GM12878 (cell line): ENCODE measurements at regions not wholly inside any gene's neighbourhood (a gene's known extent, or its start where the extent isn't known, plus 50 kb on each side); places are given as distances from the start of the nearest gene placed in this dataset.

Experiments
- ATAC-seq: fragments of 200-7000 bp; cut with Tn5 transposase; 3 replicates; pipeline ENCODE4 v1.9.1; 2020; ENCODE audit warnings: mild to moderate bottlenecking, moderate library complexity
- BruUV-seq: library from RNA; stranded (reverse); fragments of 400-500 nt; replicated peaks from 2 replicates; lab custom pipeline; 2021; lab: Mats Ljungman, UMichigan
- CTCF ChIA-PET: fragments of 300-600 bp; sonication (Branson Sonifier 250); formaldehyde crosslinking; extraction: SDS; loops from one replicate; lab custom pipeline; 2021; ENCODE audit warnings: inconsistent platforms; lab: Yijun Ruan, JAX
- POLR2A ChIA-PET: fragments of 350-600 bp; formaldehyde crosslinking; extraction: SDS; loops from one replicate; lab custom pipeline; 2021; ENCODE audit warnings: inconsistent platforms; lab: Charles Lee
- RAD21 ChIA-PET: fragments of 300-600 bp; sonication (Branson Sonifier 250); formaldehyde crosslinking; loops from one replicate; lab custom pipeline; 2023; ENCODE audit warnings: antibody characterized with exemption; ENCODE audit not compliant: unreplicated experiment; lab: Charles Lee
- SMC1A ChIA-PET: fragments of 300-600 bp; sonication (Branson Sonifier 250); formaldehyde crosslinking; loops from one replicate; lab custom pipeline; 2023; ENCODE audit not compliant: unreplicated experiment, uncharacterized antibody; lab: Charles Lee
- DNase-seq: peaks from one replicate; pipeline ENCODE4 v3.0.0-alpha.2; 2011; ENCODE audit warnings: low read depth, low spot score
- FAIRE-seq: peaks from 3 replicates; lab custom pipeline; 2011; peaks lifted over from hg19 to GRCh38; lab: Jason Lieb, UNC
- H2AFZ ChIP-seq: 2 replicates; pipeline ENCODE4 v1.6.0; 2011; ENCODE audit warnings: low read depth, low read length, control low read depth; ENCODE audit not compliant: control insufficient read depth
- H3K27ac ChIP-seq: 2 replicates; pipeline ENCODE4 v1.5.1; 2011; ENCODE audit warnings: control low read depth; ENCODE audit not compliant: control insufficient read depth, insufficient read depth
- H3K27me3 ChIP-seq, 2 experiments: replicated peaks in 1 of 2; 2 replicates each; pipeline versions ENCODE4 v1.6.0 to v1.6.1; 2011; ENCODE audit warnings: low read length in 1 of 2; ENCODE audit not compliant: control insufficient read depth in 2 of 2, insufficient read depth in 2 of 2
- H3K36me3 ChIP-seq, 2 experiments: 2 replicates each; pipeline ENCODE4 v1.5.1; 2011; ENCODE audit warnings: low read length in 1 of 2; ENCODE audit not compliant: control insufficient read depth in 2 of 2, insufficient read depth in 2 of 2
- H3K4me1 ChIP-seq: 2 replicates; pipeline ENCODE4 v1.6.1; 2011; ENCODE audit warnings: mild to moderate bottlenecking, low read length, moderate library complexity, mixed read lengths; ENCODE audit not compliant: control insufficient read depth, insufficient read depth
- H3K4me2 ChIP-seq: 2 replicates; pipeline ENCODE4 v1.6.0; 2011; ENCODE audit warnings: control low read depth; ENCODE audit not compliant: control insufficient read depth, insufficient read depth
- H3K4me3 ChIP-seq: fragments of 200-600 bp; sonication (generic); 2 replicates; pipeline ENCODE4 v1.5.1; 2016
- H3K79me2 ChIP-seq: 2 replicates; pipeline ENCODE4 v1.6.0; 2011; ENCODE audit warnings: low read length; ENCODE audit not compliant: control insufficient read depth, insufficient read depth
- H3K9ac ChIP-seq: 2 replicates; pipeline ENCODE4 v1.8.0; 2011; ENCODE audit warnings: low read length, control low read depth, mixed read lengths; ENCODE audit not compliant: control insufficient read depth, insufficient read depth
- H3K9me3 ChIP-seq: replicated peaks from 3 replicates; pipeline ENCODE4 v1.5.1; 2011; ENCODE audit warnings: mild to moderate bottlenecking, low read length; ENCODE audit not compliant: control insufficient read depth, insufficient read depth
- H4K20me1 ChIP-seq: 2 replicates; pipeline ENCODE4 v1.6.0; 2011; ENCODE audit not compliant: control insufficient read depth, insufficient read depth
- CBFB ChIP-seq: IDR thresholded peaks from 2 replicates; pipeline ENCODE4 v1.6.1; 2016; ENCODE audit warnings: antibody characterized with exemption, low read depth
- CREB1 ChIP-seq: IDR thresholded peaks from 2 replicates; pipeline ENCODE4 v1.6.1; 2012; ENCODE audit warnings: low read depth, mild to moderate bottlenecking, inconsistent platforms
- E4F1 ChIP-seq: fragments of 450-650 bp; IDR thresholded peaks from 2 replicates; pipeline ENCODE4 v1.6.1; 2018; ENCODE audit warnings: borderline replicate concordance, mild to moderate bottlenecking; ENCODE audit not compliant: partially characterized antibody
- GABPA ChIP-seq: IDR thresholded peaks from 2 replicates; pipeline ENCODE4 v1.6.1; 2014; ENCODE audit warnings: antibody characterized with exemption, low read depth, mild to moderate bottlenecking, inconsistent platforms
- HDAC6 ChIP-seq: fragments of 200-600 bp; sonication (generic); IDR thresholded peaks from one replicate; pipeline ENCODE4 v1.8.0; 2017; ENCODE audit warnings: antibody characterized with exemption; ENCODE audit not compliant: unreplicated experiment
- IRF5 ChIP-seq: fragments of 450-650 bp; IDR thresholded peaks from 2 replicates; pipeline ENCODE4 v1.6.1; 2017; ENCODE audit warnings: borderline replicate concordance
- LARP7 ChIP-seq: fragments of 450-650 bp; IDR thresholded peaks from 2 replicates; pipeline ENCODE4 v1.6.1; 2017; ENCODE audit warnings: mild to moderate bottlenecking
- RBBP5 ChIP-seq: fragments of 200-600 bp; sonication (generic); conservative IDR thresholded peaks from 2 replicates; pipeline ENCODE4 v1.6.1; 2016
- SMAD5 ChIP-seq: IDR thresholded peaks from 2 replicates; pipeline ENCODE4 v1.6.1; 2016; ENCODE audit warnings: antibody characterized with exemption, low read depth
- SUZ12 ChIP-seq: fragments of 200-600 bp; sonication (generic); IDR thresholded peaks from one replicate; pipeline ENCODE4 v1.6.1; 2018; ENCODE audit warnings: antibody characterized with exemption, mild to moderate bottlenecking; ENCODE audit not compliant: unreplicated experiment
- TBL1XR1 ChIP-seq: IDR thresholded peaks from 2 replicates; pipeline ENCODE4 v1.6.1; 2012; ENCODE audit warnings: low read depth, low read length, improper control_type of control experiment
- YY1 ChIP-seq: IDR thresholded peaks from 2 replicates; pipeline ENCODE4 v1.6.1; 2011; ENCODE audit warnings: low read depth, mild to moderate bottlenecking, low read length
- WGBS: methylation state at CpG from one replicate; pipeline ENCODE4 v1.1.6; 2016; ENCODE audit warnings: low lambda C conversion rate; ENCODE audit not compliant: insufficient replicate concordance, insufficient coverage; ENCODE audit errors: missing lambda C conversion rate; 5-methylcytosine and 5-hydroxymethylcytosine counted together
- in situ Hi-C: fragments of 300-500 bp; cut with MboI; formaldehyde crosslinking; loops from 9 replicates; pipeline ENCODE4 v1.14.3; 2018; ENCODE audit warnings: mixed read lengths
- intact Hi-C: fragments of 100-400 bp; cut with micrococcal nuclease; formaldehyde crosslinking; loops from one replicate; pipeline ENCODE4 v1.14.2; 2022; ENCODE audit not compliant: unreplicated experiment
- TF ChIP-seq, protein P1 (sequence below): IDR thresholded peaks from 2 replicates; pipeline ENCODE4 v1.6.1; 2012; ENCODE audit warnings: mild to moderate bottlenecking, low read depth, low read length

- no peak overlapping the region for H3K27ac ChIP-seq
- intact Hi-C loops: no loop called here
- ChIA-PET CTCF (no interaction called here), POLR2A (no interaction called here), SMC1A (no interaction called here), RAD21 (no interaction called here)
- no peak for TF ChIP-seq GABPA
- no peak for TF ChIP-seq RBBP5
- TF ChIP-seq, protein P1, sequence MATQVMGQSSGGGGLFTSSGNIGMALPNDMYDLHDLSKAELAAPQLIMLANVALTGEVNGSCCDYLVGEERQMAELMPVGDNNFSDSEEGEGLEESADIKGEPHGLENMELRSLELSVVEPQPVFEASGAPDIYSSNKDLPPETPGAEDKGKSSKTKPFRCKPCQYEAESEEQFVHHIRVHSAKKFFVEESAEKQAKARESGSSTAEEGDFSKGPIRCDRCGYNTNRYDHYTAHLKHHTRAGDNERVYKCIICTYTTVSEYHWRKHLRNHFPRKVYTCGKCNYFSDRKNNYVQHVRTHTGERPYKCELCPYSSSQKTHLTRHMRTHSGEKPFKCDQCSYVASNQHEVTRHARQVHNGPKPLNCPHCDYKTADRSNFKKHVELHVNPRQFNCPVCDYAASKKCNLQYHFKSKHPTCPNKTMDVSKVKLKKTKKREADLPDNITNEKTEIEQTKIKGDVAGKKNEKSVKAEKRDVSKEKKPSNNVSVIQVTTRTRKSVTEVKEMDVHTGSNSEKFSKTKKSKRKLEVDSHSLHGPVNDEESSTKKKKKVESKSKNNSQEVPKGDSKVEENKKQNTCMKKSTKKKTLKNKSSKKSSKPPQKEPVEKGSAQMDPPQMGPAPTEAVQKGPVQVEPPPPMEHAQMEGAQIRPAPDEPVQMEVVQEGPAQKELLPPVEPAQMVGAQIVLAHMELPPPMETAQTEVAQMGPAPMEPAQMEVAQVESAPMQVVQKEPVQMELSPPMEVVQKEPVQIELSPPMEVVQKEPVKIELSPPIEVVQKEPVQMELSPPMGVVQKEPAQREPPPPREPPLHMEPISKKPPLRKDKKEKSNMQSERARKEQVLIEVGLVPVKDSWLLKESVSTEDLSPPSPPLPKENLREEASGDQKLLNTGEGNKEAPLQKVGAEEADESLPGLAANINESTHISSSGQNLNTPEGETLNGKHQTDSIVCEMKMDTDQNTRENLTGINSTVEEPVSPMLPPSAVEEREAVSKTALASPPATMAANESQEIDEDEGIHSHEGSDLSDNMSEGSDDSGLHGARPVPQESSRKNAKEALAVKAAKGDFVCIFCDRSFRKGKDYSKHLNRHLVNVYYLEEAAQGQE: no peak
- TF ChIP-seq LARP7: no peak
- TF ChIP-seq SMAD5: no peak
- TF ChIP-seq TBL1XR1: no peak
- H4K20me1 ChIP-seq: no peaks in the 10 kb centered on the region
- H3K9me3 ChIP-seq: no peaks in the 10 kb centered on the region
- no peak overlapping the region for H3K4me2 ChIP-seq
- no peaks in the 10 kb centered on the region for H3K27me3 ChIP-seq
- ATAC-seq: no peak
- no peak for DNase-seq
- BruUV-seq: no TSS peak
- no peak overlapping the region for H3K4me3 ChIP-seq
- H2AFZ ChIP-seq: no peak overlapping the region
- in situ Hi-C loops: no loop called here
- H3K79me2 ChIP-seq: no peaks in the 10 kb centered on the region
- FAIRE-seq: no peak
- no peaks in the 10 kb centered on the region for H3K36me3 ChIP-seq
- H3K9ac ChIP-seq: no peak overlapping the region
- no peaks in the 10 kb centered on the region for H3K4me1 ChIP-seq
These were observed 363.9 kb upstream of the PPP1R2C start for GRCh38 chrX:43141885-43142284.

- SMC1A ChIA-PET: no interaction called here
- no peak for ATAC-seq
- H3K4me2 ChIP-seq: no peak overlapping the region
- intact Hi-C loops: no loop called here
- in situ Hi-C loops: no loop called here
- TF ChIP-seq SUZ12: no peak
- TF ChIP-seq CREB1: no peak
- TF ChIP-seq E4F1: no peak
- TF ChIP-seq HDAC6: no peak
- TF ChIP-seq CBFB: no peak
- no peak for TF ChIP-seq YY1
- no peak for TF ChIP-seq SMAD5
- TF ChIP-seq IRF5: no peak
- TF ChIP-seq, all 136 proteins: peak for 0
- Histone ChIP-seq H3K4me1 (no peaks in the 10 kb centered on the region), H3K4me3 (no peak overlapping the region), H2AFZ (no peak overlapping the region), H4K20me1 (no peaks in the 10 kb centered on the region), H3K36me3 (no peaks in the 10 kb centered on the region), H3K9ac (no peak overlapping the region), H3K9me3 (no peaks in the 10 kb centered on the region), H3K27me3 (no peaks in the 10 kb centered on the region), H3K27ac (no peak overlapping the region), H3K79me2 (no peaks in the 10 kb centered on the region)
- DNase-seq (no peak), FAIRE-seq (no peak)
- RAD21 ChIA-PET: no interaction called here
- WGBS: 27% methylated on average over 3 of the region's 3 CpGs
- no TSS peak for BruUV-seq
- CTCF ChIA-PET: no interaction called here
- POLR2A ChIA-PET: no interaction called here
These were observed 370.3 kb upstream of the PPP1R2C start for GRCh38 chrX:43148305-43148704.
